ENCODE measurements at regions not wholly inside any gene's neighbourhood (a gene's known extent, or its start where the extent isn't known, plus 50 kb on each side); places are given as distances from the start of the nearest gene placed in this dataset.

DNA sequence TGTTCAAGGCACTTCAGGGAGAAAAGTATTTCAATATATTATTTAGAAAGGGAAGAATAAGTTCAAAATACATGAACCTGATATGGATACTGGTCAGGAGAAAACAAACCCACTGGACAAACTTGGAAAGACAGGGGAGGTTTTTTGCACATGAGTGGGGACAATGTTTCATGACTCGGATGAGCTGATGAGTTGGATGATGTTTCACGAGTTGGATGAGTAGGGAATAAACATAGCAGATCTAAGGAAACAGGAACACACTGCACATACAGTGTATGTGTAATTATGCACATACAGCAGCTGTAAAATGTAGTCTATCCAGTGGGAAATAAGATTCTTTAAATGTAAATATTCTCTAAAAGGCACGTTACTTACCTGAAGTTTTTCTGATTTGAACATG lies 682.9 kb upstream of the ADAMTS5 start (continued):
- TF ChIP-seq SOX15 (CRISPR knock-in tag; IDR thresholded peaks at IDR 0.05), result no peak

- Mint-ChIP-seq H3K27ac (no peak overlapping the region), H3K9me3 (peaks cover 33% of the 10 kb centered on the region), H3K36me3 (peaks cover 6% of the 10 kb centered on the region; the same call in 1 of the 2 replicates), H3K4me1 (no peaks in the 10 kb centered on the region; the same call in 1 of the 2 replicates), H3K27me3 (ENCODE audit: low read depth) (no peaks in the 10 kb centered on the region), H3K4me3 (no peak overlapping the region)
- ATAC-seq (no peak), DNase-seq (ENCODE audit: low spot score) (no peak)
- TF ChIP-seq, protein P1, sequence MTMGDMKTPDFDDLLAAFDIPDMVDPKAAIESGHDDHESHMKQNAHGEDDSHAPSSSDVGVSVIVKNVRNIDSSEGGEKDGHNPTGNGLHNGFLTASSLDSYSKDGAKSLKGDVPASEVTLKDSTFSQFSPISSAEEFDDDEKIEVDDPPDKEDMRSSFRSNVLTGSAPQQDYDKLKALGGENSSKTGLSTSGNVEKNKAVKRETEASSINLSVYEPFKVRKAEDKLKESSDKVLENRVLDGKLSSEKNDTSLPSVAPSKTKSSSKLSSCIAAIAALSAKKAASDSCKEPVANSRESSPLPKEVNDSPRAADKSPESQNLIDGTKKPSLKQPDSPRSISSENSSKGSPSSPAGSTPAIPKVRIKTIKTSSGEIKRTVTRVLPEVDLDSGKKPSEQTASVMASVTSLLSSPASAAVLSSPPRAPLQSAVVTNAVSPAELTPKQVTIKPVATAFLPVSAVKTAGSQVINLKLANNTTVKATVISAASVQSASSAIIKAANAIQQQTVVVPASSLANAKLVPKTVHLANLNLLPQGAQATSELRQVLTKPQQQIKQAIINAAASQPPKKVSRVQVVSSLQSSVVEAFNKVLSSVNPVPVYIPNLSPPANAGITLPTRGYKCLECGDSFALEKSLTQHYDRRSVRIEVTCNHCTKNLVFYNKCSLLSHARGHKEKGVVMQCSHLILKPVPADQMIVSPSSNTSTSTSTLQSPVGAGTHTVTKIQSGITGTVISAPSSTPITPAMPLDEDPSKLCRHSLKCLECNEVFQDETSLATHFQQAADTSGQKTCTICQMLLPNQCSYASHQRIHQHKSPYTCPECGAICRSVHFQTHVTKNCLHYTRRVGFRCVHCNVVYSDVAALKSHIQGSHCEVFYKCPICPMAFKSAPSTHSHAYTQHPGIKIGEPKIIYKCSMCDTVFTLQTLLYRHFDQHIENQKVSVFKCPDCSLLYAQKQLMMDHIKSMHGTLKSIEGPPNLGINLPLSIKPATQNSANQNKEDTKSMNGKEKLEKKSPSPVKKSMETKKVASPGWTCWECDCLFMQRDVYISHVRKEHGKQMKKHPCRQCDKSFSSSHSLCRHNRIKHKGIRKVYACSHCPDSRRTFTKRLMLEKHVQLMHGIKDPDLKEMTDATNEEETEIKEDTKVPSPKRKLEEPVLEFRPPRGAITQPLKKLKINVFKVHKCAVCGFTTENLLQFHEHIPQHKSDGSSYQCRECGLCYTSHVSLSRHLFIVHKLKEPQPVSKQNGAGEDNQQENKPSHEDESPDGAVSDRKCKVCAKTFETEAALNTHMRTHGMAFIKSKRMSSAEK (CRISPR knock-in tag; IDR thresholded peaks at IDR 0.05; ENCODE audit: borderline replicate concordance), result no peak
- TF ChIP-seq GABPB1 (CRISPR knock-in tag; IDR thresholded peaks at IDR 0.05) (no peak), ZNF317 (CRISPR knock-in tag; IDR thresholded peaks at IDR 0.05; ENCODE audit: borderline replicate concordance, low read depth) (no peak), ZNF219 (CRISPR knock-in tag; IDR thresholded peaks at IDR 0.05; ENCODE audit: borderline replicate concordance) (no peak), JUN (CRISPR knock-in tag; IDR thresholded peaks at IDR 0.05) (no peak), CTCF (IDR thresholded peaks at IDR 0.05) (no peak), CREB1 (CRISPR knock-in tag; IDR thresholded peaks at IDR 0.05) (no peak), NFATC4 (CRISPR knock-in tag; IDR thresholded peaks at IDR 0.05) (no peak), ZNF671 (CRISPR knock-in tag; IDR thresholded peaks at IDR 0.05) (no peak), NR1H2 (CRISPR knock-in tag; IDR thresholded peaks at IDR 0.05) (no peak), TP53 (CRISPR knock-in tag; IDR thresholded peaks at IDR 0.05) (no peak), OVOL2 (CRISPR knock-in tag; IDR thresholded peaks at IDR 0.05; ENCODE audit: borderline replicate concordance) (no peak), TCF7 (CRISPR knock-in tag; IDR thresholded peaks at IDR 0.05; ENCODE audit: low read depth) (no peak), TEAD1 (CRISPR knock-in tag; IDR thresholded peaks at IDR 0.05) (no peak), FOXP1 (CRISPR knock-in tag; IDR thresholded peaks at IDR 0.05; ENCODE audit: borderline replicate concordance) (no peak)
- TF ChIP-seq, protein P2, sequence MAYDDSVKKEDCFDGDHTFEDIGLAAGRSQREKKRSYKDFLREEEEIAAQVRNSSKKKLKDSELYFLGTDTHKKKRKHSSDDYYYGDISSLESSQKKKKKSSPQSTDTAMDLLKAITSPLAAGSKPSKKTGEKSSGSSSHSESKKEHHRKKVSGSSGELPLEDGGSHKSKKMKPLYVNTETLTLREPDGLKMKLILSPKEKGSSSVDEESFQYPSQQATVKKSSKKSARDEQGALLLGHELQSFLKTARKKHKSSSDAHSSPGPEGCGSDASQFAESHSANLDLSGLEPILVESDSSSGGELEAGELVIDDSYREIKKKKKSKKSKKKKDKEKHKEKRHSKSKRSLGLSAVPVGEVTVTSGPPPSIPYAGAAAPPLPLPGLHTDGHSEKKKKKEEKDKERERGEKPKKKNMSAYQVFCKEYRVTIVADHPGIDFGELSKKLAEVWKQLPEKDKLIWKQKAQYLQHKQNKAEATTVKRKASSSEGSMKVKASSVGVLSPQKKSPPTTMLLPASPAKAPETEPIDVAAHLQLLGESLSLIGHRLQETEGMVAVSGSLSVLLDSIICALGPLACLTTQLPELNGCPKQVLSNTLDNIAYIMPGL (CRISPR knock-in tag; IDR thresholded peaks at IDR 0.05), result no peak
- TF ChIP-seq, protein P3, sequence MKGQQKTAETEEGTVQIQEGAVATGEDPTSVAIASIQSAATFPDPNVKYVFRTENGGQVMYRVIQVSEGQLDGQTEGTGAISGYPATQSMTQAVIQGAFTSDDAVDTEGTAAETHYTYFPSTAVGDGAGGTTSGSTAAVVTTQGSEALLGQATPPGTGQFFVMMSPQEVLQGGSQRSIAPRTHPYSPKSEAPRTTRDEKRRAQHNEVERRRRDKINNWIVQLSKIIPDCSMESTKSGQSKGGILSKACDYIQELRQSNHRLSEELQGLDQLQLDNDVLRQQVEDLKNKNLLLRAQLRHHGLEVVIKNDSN (CRISPR knock-in tag; IDR thresholded peaks at IDR 0.05), result no peak
- TF ChIP-seq, protein P4, sequence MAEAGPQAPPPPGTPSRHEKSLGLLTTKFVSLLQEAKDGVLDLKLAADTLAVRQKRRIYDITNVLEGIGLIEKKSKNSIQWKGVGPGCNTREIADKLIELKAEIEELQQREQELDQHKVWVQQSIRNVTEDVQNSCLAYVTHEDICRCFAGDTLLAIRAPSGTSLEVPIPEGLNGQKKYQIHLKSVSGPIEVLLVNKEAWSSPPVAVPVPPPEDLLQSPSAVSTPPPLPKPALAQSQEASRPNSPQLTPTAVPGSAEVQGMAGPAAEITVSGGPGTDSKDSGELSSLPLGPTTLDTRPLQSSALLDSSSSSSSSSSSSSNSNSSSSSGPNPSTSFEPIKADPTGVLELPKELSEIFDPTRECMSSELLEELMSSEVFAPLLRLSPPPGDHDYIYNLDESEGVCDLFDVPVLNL (CRISPR knock-in tag; IDR thresholded peaks at IDR 0.05; ENCODE audit: borderline replicate concordance, low read depth), result no peak
- ChIA-PET POLR2A (no interaction called here), CTCF (no interaction called here)
Measured at GRCh38 chr21:27649323-27649722, 682.4 kb upstream of the ADAMTS5 start.
